ENCODE measurements at regions not wholly inside any gene's neighbourhood (a gene's known extent, or its start where the extent isn't known, plus 50 kb on each side); places are given as distances from the start of the nearest gene placed in this dataset.

DNA sequence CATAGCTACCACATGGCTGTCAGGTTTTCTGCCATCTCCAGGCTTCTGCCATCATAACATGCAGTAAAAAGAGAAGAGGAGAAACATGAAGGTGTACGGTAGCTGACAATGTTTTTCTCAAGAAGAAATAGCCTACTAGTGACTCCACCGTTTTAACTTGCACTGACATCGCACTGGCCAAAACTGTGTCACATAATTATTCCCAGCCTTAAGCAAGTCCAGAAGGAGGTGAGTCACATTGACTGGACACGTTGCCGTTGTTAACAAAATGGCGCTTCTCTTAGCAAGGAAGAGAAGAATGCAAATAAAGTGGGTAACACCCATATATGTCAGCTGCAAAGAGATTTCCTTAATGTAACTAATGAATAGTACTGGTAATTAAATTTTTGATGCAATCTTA, 810.4 kb upstream of the SLC10A2 start:
- DNase-seq (ENCODE audit: low read depth), result peak; percentile 41
- TF ChIP-seq, protein P1, sequence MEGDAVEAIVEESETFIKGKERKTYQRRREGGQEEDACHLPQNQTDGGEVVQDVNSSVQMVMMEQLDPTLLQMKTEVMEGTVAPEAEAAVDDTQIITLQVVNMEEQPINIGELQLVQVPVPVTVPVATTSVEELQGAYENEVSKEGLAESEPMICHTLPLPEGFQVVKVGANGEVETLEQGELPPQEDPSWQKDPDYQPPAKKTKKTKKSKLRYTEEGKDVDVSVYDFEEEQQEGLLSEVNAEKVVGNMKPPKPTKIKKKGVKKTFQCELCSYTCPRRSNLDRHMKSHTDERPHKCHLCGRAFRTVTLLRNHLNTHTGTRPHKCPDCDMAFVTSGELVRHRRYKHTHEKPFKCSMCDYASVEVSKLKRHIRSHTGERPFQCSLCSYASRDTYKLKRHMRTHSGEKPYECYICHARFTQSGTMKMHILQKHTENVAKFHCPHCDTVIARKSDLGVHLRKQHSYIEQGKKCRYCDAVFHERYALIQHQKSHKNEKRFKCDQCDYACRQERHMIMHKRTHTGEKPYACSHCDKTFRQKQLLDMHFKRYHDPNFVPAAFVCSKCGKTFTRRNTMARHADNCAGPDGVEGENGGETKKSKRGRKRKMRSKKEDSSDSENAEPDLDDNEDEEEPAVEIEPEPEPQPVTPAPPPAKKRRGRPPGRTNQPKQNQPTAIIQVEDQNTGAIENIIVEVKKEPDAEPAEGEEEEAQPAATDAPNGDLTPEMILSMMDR (conservative IDR thresholded peaks at IDR 0.05; ENCODE audit: control insufficient read depth, insufficient read depth, low read depth, low read length), result no peak

DNA sequence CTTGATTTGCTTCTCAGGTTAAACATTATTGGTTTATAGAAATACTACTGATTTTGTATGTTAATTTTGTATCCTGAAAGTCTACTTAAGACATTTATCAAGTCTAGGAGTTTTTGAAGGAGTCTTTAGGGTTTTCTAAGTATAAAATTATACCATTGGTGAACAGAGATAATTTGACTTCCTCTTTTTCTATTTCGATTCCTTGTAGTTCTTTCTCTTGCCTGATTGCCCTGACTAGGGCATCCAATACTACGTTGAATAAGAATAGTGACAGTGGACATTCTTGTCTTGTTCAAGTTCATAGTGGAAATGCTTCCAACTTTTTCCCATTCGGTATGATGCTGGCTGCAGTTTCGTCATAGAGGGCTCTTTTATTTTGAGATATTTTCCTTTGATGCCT, 807.5 kb upstream of the SLC10A2 start:
- TF ChIP-seq, protein P1 (conservative IDR thresholded peaks at IDR 0.05; ENCODE audit: control insufficient read depth, insufficient read depth, low read depth, low read length), result no peak
- no peak for DNase-seq (ENCODE audit: low read depth)
- no peak overlapping the region for H3K4me3 ChIP-seq (ENCODE audit: control insufficient read depth, low read depth, low read length)

More for the DNA sequence above, 810.4 kb upstream of the SLC10A2 start:
- no peak overlapping the region for H3K4me3 ChIP-seq (ENCODE audit: control insufficient read depth, low read depth, low read length)

DNA sequence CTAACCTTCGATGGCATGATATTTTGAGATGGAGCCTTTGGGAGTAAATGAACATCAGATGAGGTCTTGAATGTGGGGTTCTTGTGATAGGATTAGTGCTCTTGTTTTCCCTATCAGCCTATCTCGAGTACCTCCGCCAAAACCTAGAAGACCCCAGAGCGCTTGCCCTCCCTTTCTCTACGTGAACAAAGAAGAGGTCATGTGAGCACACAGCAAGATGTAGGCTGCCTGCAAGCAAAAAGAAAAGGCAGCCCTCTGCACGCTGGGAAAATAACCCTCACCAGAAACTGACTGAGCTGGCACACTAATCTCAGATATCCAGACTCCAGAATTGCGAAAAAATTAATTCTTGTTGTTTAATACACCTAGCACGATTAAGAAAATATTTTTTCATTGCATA, 799.8 kb upstream of the SLC10A2 start:
- no peak overlapping the region for H3K4me3 ChIP-seq (ENCODE audit: control insufficient read depth, low read depth, low read length)
- no peak for DNase-seq (ENCODE audit: low read depth)
- TF ChIP-seq, protein P1 (conservative IDR thresholded peaks at IDR 0.05; ENCODE audit: control insufficient read depth, insufficient read depth, low read depth, low read length), result no peak

DNA sequence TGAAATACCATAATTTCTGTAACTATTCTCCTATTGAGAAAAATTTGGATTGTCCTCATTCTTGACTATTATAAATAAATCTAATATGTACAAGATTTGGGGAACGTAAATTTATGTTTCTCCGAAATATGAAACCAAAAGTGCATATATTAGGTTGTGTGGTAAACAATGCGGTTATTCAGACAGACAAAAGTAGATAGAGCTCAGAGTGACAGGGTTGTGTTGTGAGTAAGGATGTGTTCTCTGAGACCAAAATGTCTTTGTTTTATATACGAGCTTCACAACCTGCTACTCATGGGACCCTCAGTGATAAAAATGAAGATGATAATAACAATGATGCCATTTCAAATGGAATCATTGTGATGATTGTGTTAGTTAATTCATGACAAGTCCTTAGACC, 796.3 kb upstream of the SLC10A2 start:
- TF ChIP-seq, protein P1 (conservative IDR thresholded peaks at IDR 0.05; ENCODE audit: control insufficient read depth, insufficient read depth, low read depth, low read length), result no peak
- H3K4me3 ChIP-seq (ENCODE audit: control insufficient read depth, low read depth, low read length), result no peak overlapping the region
- DNase-seq (ENCODE audit: low read depth), result no peak

DNA sequence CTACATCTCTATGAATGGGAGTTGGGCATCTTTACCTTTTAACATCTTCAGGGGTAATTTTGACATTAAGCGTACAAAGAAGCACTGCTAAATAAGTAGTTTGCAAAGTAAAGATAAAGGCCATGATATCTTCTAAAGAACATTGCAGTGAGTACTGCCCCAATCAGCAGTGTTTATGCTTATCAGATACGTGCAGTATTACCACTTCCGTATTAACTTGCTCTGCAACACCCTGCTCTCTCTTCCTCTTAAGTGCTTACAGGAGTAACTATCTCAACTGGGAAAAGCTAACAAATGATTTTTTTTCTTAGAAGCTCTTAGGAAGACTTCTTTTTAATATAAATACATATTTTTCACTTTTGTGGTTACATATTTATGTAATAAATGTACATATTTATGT, 793.7 kb upstream of the SLC10A2 start:
- TF ChIP-seq, protein P1 (conservative IDR thresholded peaks at IDR 0.05; ENCODE audit: control insufficient read depth, insufficient read depth, low read depth, low read length), result no peak
- no peak overlapping the region for H3K4me3 ChIP-seq (ENCODE audit: control insufficient read depth, low read depth, low read length)
- no peak for DNase-seq (ENCODE audit: low read depth)

DNA sequence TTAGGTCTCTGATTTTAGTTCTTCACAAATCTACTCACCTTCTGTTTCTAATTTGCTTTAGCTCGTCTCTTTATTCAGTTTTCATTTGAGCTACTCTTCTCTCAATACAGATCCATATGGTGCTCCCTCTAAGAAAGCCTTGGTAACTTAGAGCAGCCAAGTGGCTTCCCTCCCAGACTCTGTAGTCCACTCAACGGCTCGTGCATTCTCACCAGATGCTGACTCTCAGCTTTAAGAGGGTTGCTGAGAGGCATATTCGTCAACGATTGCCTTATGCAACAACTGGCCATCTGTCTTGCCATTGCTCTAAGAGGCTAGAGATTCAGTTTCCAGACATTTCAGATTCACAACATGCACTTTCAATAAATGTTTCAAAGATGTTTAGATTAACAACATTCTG, 785.8 kb upstream of the SLC10A2 start:
- TF ChIP-seq, protein P1 (conservative IDR thresholded peaks at IDR 0.05; ENCODE audit: control insufficient read depth, insufficient read depth, low read depth, low read length), result no peak
- H3K4me3 ChIP-seq (ENCODE audit: control insufficient read depth, low read depth, low read length), result no peak overlapping the region

DNA sequence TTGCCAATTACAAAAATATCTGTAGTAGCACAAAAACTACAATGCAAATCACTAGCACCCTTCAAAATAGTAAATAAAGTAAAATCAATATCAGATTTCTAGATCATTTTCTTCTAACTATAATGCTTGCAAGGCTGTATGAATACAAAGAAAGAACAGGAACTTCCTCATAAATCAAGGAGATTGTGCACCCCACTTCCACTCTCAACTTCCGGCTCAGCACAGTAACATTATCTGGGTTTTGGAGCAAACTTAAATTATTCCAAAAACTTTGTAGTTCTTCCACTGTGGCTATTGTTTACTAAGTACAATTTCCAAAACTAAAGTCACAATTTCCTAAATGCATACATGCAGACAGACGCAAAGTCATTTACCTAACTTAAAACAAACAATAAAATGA, 778.3 kb upstream of the SLC10A2 start:
- no peak overlapping the region for H3K4me3 ChIP-seq (ENCODE audit: control insufficient read depth, low read depth, low read length)
- DNase-seq (ENCODE audit: low read depth), result no peak
- TF ChIP-seq, protein P1 (conservative IDR thresholded peaks at IDR 0.05; ENCODE audit: control insufficient read depth, insufficient read depth, low read depth, low read length), result no peak

More for the DNA sequence above, 785.8 kb upstream of the SLC10A2 start:
- no peak for DNase-seq (ENCODE audit: low read depth)
